Progenitor cell of endocrine pancreas (in vitro differentiated cells): ENCODE measurements at regions not wholly inside any gene's neighbourhood (a gene's known extent, or its start where the extent isn't known, plus 50 kb on each side); places are given as distances from the start of the nearest gene placed in this dataset.

Source experiments
- DNase-seq: peaks from one replicate; pipeline ENCODE4 v3.0.0; 2021; ENCODE audit warnings: low spot score; ENCODE audit not compliant: unreplicated experiment
- H3K27ac Mint-ChIP-seq: 2 replicates; pipeline ENCODE4 v1.8.0; 2021; ENCODE audit warnings: mild to moderate bottlenecking, moderate library complexity, mixed read lengths
- H3K27me3 Mint-ChIP-seq: 2 replicates; pipeline ENCODE4 v1.8.0; 2021; ENCODE audit warnings: mixed read lengths
- H3K36me3 Mint-ChIP-seq: 2 replicates; pipeline ENCODE4 v1.8.0; 2022; ENCODE audit warnings: mixed read lengths; ENCODE audit not compliant: insufficient read depth
- H3K4me1 Mint-ChIP-seq: 2 replicates; pipeline ENCODE4 v1.8.0; 2021; ENCODE audit warnings: low read depth, mixed read lengths
- H3K4me3 Mint-ChIP-seq: 2 replicates; pipeline ENCODE4 v1.8.0; 2021; ENCODE audit warnings: low read depth, mild to moderate bottlenecking, moderate library complexity, mixed read lengths
- H3K9me3 Mint-ChIP-seq: 2 replicates; pipeline ENCODE4 v1.8.0; 2021; ENCODE audit warnings: low read depth, mixed read lengths
- TF ChIP-seq, protein P1 (sequence below): fragments of 200-600 bp; sonication (generic); IDR thresholded peaks from one replicate; pipeline ENCODE4 v1.5.0; 2021; ENCODE audit warnings: antibody characterized with exemption, mild to moderate bottlenecking; ENCODE audit not compliant: unreplicated experiment

DNA sequence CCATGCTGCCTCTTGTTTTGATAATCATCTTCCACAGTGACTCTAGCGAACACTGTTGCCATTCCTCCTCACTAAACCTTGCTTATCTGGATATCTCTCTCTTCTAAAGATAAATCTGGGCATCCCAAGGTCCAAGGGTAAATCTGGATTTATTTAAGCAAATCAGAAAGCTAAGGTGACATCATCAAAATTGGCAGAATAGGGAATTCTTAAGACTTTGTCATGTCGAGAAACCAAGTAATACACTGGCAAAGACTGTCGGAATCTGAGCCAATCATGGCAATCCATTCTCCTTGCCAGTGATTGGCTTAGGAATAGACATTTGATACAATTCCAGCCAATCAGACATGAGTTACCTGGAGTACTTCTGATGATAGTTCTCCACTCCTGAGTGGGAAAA, 362.7 kb upstream of the PTGER4 start:
- TF ChIP-seq, protein P1, sequence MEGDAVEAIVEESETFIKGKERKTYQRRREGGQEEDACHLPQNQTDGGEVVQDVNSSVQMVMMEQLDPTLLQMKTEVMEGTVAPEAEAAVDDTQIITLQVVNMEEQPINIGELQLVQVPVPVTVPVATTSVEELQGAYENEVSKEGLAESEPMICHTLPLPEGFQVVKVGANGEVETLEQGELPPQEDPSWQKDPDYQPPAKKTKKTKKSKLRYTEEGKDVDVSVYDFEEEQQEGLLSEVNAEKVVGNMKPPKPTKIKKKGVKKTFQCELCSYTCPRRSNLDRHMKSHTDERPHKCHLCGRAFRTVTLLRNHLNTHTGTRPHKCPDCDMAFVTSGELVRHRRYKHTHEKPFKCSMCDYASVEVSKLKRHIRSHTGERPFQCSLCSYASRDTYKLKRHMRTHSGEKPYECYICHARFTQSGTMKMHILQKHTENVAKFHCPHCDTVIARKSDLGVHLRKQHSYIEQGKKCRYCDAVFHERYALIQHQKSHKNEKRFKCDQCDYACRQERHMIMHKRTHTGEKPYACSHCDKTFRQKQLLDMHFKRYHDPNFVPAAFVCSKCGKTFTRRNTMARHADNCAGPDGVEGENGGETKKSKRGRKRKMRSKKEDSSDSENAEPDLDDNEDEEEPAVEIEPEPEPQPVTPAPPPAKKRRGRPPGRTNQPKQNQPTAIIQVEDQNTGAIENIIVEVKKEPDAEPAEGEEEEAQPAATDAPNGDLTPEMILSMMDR = no peak
- Mint-ChIP-seq H3K36me3 (no peaks in the 10 kb centered on the region), H3K27ac (no peak overlapping the region), H3K9me3 (peaks cover 4% of the 10 kb centered on the region), H3K27me3 (no peaks in the 10 kb centered on the region), H3K4me1 (no peaks in the 10 kb centered on the region), H3K4me3 (no peak overlapping the region)
- no peak for DNase-seq

DNA sequence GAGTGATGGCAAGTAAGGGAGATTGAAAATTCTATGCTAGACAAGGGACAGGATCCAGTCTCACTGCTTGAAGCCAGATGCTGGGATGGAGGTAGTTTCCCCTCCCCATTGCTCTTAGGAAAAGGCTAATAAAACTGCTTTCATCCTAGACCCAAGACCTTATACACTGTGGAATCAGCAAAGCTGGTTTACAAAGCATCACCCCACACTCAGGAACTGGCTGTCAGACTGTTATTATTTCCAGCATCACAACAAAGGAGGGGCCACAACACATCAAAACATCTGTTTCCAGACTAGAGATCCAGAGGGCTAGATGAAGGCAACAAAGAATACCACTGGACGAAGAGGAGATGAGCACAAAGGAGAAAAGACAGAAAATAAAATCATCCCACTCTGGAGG, 364.6 kb upstream of the PTGER4 start:
- Mint-ChIP-seq H3K27me3 (no peaks in the 10 kb centered on the region), H3K36me3 (no peaks in the 10 kb centered on the region), H3K27ac (no peak overlapping the region), H3K4me1 (no peaks in the 10 kb centered on the region), H3K4me3 (no peak overlapping the region), H3K9me3 (peaks cover 4% of the 10 kb centered on the region)
- no peak for DNase-seq
- TF ChIP-seq, protein P1 = no peak

DNA sequence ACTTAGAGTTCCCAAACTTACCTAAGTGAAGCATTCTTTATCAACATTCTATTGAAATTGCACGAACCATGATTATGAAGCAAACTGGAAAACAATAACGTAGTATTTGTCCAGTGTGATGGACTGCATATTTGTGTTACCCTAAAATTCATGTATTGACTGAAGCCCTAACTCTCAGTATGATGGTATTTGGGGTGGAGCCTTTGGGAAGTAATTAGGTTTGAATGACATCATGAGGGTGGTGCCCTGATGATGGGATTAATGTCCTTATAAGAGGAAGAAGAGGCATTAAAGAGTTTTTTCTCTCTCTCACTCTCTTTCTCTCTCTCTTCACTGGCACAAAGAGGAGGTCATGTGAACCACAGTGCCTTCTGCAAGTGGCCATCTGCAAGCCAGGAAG, 365.4 kb upstream of the PTGER4 start:
- H3K4me1 Mint-ChIP-seq = no peaks in the 10 kb centered on the region
- TF ChIP-seq, protein P1 = no peak
- H3K36me3 Mint-ChIP-seq = no peaks in the 10 kb centered on the region
- H3K27ac Mint-ChIP-seq = no peak overlapping the region
- peaks cover 4% of the 10 kb centered on the region for H3K9me3 Mint-ChIP-seq
- H3K27me3 Mint-ChIP-seq = no peaks in the 10 kb centered on the region
- H3K4me3 Mint-ChIP-seq = no peak overlapping the region
- no peak for DNase-seq

DNA sequence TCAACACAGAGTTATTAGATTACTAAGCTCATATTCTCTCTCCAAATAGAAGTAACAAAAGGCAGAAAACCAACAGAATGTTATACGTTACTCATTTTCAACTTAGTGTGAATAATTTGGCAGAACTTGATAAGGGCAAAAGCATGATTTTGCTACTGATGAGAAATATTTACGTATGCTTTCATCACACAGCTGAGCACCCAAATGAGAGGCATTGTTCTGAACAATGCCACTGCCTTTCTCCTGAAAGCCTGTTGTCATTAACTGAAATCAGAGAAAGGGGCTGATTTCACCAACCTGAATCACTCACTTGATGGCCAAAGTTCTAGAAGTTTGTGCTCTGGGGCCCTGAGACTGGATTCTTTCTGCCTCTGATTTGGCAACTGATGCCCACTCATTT, 367.5 kb upstream of the PTGER4 start:
- Mint-ChIP-seq H3K9me3 (peaks cover 2% of the 10 kb centered on the region), H3K27me3 (no peaks in the 10 kb centered on the region), H3K27ac (no peak overlapping the region), H3K4me3 (no peak overlapping the region), H3K36me3 (no peaks in the 10 kb centered on the region), H3K4me1 (no peaks in the 10 kb centered on the region)
- DNase-seq = no peak
- TF ChIP-seq, protein P1 = no peak

DNA sequence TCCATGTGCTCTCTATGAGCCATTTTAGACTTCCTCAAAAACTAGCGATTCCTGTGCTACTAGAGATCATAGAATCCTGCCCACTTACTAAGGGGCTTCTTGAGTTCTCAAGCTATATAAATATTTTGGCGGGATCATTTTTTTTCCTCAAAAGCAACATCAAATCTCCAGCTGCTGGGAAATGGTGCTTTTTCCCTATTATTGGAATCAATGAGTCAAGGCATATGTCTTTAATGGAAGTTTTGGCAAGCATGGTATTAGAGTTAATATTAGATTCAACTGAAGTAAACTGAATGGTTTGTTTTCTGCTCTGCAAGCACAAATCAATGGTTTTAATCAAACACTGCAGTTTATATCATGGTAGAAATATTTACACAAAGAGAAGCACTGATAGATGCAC, 369.9 kb upstream of the PTGER4 start:
- Mint-ChIP-seq H3K4me3 (no peak overlapping the region), H3K27me3 (no peaks in the 10 kb centered on the region), H3K9me3 (no peaks in the 10 kb centered on the region), H3K4me1 (no peaks in the 10 kb centered on the region), H3K27ac (no peak overlapping the region), H3K36me3 (no peaks in the 10 kb centered on the region)
- DNase-seq = no peak
- TF ChIP-seq, protein P1 = no peak
